GM08714 (cell line): ENCODE measurements at regions not wholly inside any gene's neighbourhood (a gene's known extent, or its start where the extent isn't known, plus 50 kb on each side); places are given as distances from the start of the nearest gene placed in this dataset.
"Not testable (repeated sequence)": the region's sequence is repeated elsewhere in the genome, so short reads cannot be mapped to it uniquely, and the experiment has no call there.

Experiments
- H3K4me3 ChIP-seq: fragments of 200-500 bp; sonication (Bioruptor generic); 2 replicates; pipeline ENCODE4 v1.5.1; 2014; ENCODE audit warnings: mild to moderate bottlenecking, low read length, inconsistent platforms
- ZNF274 ChIP-seq: IDR thresholded peaks from 2 replicates; pipeline ENCODE4 v1.6.1; 2012; ENCODE audit warnings: mild to moderate bottlenecking, low read depth, low read length

DNA sequence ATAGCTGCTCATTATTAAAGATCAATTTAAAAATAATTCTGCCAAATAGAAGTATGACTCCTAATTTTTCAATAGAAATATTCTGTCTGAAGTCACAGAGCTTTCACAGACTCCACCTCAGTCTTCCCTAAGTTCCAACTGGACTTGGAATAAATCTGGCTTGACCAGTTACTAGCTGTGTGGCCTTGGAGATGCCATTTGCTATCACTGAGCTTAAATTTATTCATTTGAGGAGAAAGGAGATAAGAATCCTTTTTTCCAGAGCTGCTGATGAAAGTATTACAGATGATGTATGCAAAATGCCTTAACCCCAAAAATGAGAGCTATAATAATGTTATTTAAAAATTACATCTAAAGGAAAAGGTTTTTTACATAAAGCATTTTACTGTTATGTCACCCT lies 125.0 kb downstream of the GJA1 start:
- no peak for TF ChIP-seq ZNF274

DNA sequence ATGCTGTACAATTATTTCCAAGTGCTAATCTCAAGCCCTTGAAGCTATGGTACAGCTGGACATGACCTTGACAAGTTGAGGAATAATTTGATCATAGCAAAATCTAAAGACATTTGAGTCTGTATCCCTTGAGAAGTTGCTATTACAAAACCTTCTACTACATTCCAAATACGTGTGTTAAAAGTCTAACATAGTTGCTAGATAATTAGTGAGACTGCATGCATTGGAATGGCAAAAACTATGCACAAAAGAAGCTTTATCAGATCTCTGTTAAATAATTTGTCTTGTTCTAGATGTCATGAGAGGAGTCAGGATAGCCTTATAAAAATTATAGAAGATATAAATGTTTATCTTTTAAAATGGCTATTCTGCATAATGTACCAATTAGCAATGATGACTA lies 127.8 kb downstream of the GJA1 start:
- no peak for TF ChIP-seq ZNF274
- no peak overlapping the region for H3K4me3 ChIP-seq

More for the DNA sequence above, 125.0 kb downstream of the GJA1 start:
- H3K4me3 ChIP-seq = no peak overlapping the region

- not testable (repeated sequence) for H3K4me3 ChIP-seq
Measured at GRCh38 chr6:121564529-121564928, 129.1 kb downstream of the GJA1 start.

DNA sequence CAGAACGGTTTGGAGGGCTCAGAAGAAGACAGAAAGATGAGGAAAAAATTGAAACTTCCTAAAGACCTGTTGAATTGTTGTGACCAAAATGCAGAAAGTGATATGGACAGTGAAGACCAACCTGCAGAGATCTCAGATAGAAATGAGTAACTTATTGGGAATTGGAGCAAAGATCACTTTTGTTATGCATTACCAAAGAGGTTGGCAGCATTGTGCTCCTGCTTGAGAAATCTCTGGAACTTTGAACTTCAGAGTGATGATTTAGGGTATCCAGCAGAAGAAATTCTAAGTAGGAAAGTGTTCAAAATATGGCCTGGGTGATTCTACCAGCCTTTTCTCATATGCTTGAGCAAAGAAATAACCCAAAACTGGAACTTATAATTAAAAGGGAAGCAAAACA lies 136.0 kb downstream of the GJA1 start:
- TF ChIP-seq ZNF274 = no peak
- no peak overlapping the region for H3K4me3 ChIP-seq

GRCh38 chr6:121573481-121573880 lies 138.0 kb downstream of the GJA1 start:
- no peak overlapping the region for H3K4me3 ChIP-seq
- TF ChIP-seq ZNF274 = no peak

GRCh38 chr6:121578216-121578615 lies 142.8 kb downstream of the GJA1 start:
- TF ChIP-seq ZNF274 = no peak
- H3K4me3 ChIP-seq = no peak overlapping the region

- no peak for TF ChIP-seq ZNF274
Measured at GRCh38 chr6:121579478-121579877, 144.0 kb downstream of the GJA1 start.

GRCh38 chr6:121581327-121581726 lies 145.9 kb downstream of the GJA1 start:
- no peak for TF ChIP-seq ZNF274
- no peak overlapping the region for H3K4me3 ChIP-seq

More at GRCh38 chr6:121579478-121579877, 144.0 kb downstream of the GJA1 start:
- H3K4me3 ChIP-seq = no peak overlapping the region

GRCh38 chr6:121582262-121582661 lies 146.8 kb downstream of the GJA1 start:
- no peak overlapping the region for H3K4me3 ChIP-seq
- TF ChIP-seq ZNF274 = no peak

GRCh38 chr6:121584586-121585369 lies 149.3 kb downstream of the GJA1 start:
- H3K4me3 ChIP-seq = no peak overlapping the region
- no peak for TF ChIP-seq ZNF274

GRCh38 chr6:121590438-121590837 lies 155.0 kb downstream of the GJA1 start:
- no peak for TF ChIP-seq ZNF274
- H3K4me3 ChIP-seq = no peak overlapping the region

- TF ChIP-seq ZNF274 = no peak
- H3K4me3 ChIP-seq = no peak overlapping the region
Measured at GRCh38 chr6:121590916-121591315, 155.5 kb downstream of the GJA1 start.

DNA sequence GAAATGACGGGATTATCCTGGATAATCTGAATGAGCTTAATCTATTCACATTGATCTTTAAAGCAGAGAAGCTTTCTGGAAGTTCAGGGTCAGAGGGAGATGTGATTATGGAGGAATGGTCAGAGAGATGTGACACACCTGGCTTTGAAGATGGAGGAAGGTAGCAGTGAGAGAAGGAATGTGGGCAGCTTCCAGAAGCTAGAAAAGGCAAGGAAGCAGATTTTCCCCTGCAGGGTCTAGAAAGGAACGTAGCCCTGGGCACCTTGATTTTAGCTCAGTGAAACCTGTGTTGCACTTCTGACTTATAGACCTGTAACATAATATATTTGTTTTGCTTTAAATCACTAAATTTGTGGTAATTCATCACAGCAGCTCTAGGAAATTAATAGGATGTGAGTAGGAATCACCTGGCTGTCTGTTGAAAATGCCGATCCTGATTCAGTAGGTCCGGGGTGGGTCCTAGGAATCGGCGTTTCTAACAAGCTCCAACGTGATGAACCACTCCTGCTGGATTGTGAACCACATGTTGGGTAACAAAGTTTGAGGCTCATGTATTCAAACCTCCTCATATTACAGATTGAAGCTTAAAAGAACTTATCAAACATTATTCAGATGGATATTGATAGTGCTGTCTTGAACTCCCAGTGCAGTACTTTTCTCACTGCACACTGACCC lies 157.0 kb downstream of the GJA1 start:
- no peak for TF ChIP-seq ZNF274

DNA sequence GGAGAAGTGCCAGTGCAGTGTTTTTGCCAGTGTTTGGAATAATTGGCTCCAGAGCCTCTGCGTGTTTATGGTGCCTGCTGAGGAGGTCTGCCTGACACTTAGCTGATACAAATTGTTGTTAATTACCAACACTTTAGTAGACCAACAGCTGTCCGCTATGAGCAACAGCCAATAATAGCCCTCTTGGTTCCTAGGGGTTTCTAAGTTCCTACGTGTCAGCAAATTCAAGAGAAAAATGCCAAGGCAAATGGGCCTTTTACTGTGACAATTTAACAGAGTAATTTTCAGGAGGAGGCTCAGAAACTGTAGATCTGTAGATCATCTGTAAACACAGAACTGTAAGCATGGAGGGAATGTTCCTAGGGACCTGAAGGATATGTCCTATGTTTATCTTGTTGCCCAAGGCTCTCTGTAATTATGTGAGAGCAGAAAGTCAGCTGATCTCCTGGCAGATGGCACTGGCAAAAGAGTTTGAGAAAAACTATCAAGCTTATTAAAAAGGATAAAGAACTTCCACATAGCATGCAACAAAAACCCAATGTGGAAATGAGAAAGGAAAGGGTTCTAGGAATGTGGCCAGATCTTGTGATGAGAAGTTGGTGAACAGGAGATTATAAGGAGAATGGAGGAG lies 157.7 kb downstream of the GJA1 start:
- TF ChIP-seq ZNF274 = no peak

More for the DNA sequence above, 157.0 kb downstream of the GJA1 start:
- no peak overlapping the region for H3K4me3 ChIP-seq

GRCh38 chr6:121594053-121594452 lies 158.6 kb downstream of the GJA1 start:
- no peak overlapping the region for H3K4me3 ChIP-seq
- TF ChIP-seq ZNF274 = no peak

More for the DNA sequence above, 157.7 kb downstream of the GJA1 start:
- no peak overlapping the region for H3K4me3 ChIP-seq

GRCh38 chr6:121595646-121596045 lies 160.2 kb downstream of the GJA1 start:
- H3K4me3 ChIP-seq = no peak overlapping the region
- TF ChIP-seq ZNF274 = no peak
